Skeletal muscle tissue (tissue), 3 donors: ENCODE measurements at regions not wholly inside any gene's neighbourhood (a gene's known extent, or its start where the extent isn't known, plus 50 kb on each side); places are given as distances from the start of the nearest gene placed in this dataset.

ENCODE experiments used
- H3K27ac ChIP-seq: one replicate; pipeline ENCODE4 v1.7.0; 2013; ENCODE audit warnings: mild to moderate bottlenecking, low read depth, low read length, inconsistent platforms
- H3K27me3 ChIP-seq, 3 donors: one replicate each; pipeline ENCODE4 v1.7.0; 2013; ENCODE audit warnings: low read length in 3 of 3; ENCODE audit not compliant: control insufficient read depth in 3 of 3, insufficient read depth in 3 of 3
- H3K36me3 ChIP-seq, 3 donors: one replicate each; pipeline ENCODE4 v1.7.0; 2013; ENCODE audit warnings: low read length in 3 of 3; ENCODE audit not compliant: control insufficient read depth in 3 of 3, insufficient read depth in 3 of 3
- H3K4me1 ChIP-seq, 3 donors: one replicate each; pipeline ENCODE4 v1.7.0; 2013; ENCODE audit warnings: low read length in 3 of 3, mild to moderate bottlenecking in 3 of 3; ENCODE audit not compliant: control insufficient read depth in 3 of 3, insufficient read depth in 3 of 3
- H3K4me3 ChIP-seq, 3 donors: one replicate each; pipeline ENCODE4 v1.7.0; 2013; ENCODE audit warnings: low read length in 3 of 3
- H3K9ac ChIP-seq, 3 donors: one replicate each; pipeline ENCODE4 v1.7.0; 2013; ENCODE audit warnings: low read length in 3 of 3, mild to moderate bottlenecking in 3 of 3, moderate library complexity in 2 of 3, low read depth in 1 of 3
- H3K9me3 ChIP-seq, 3 donors: one replicate each; pipeline ENCODE4 v1.7.0; 2013; ENCODE audit warnings: low read length in 3 of 3; ENCODE audit not compliant: control insufficient read depth in 3 of 3
- donor health status: Osteomylitis.

GRCh38 chr16:52035436-52035835 lies 511.5 kb downstream of the TOX3 start:
- Histone ChIP-seq H3K27ac (no peak overlapping the region), H3K4me1 (no peaks in the 10 kb centered on the region), H3K36me3 (no peaks in the 10 kb centered on the region), H3K27me3 (no peaks in the 10 kb centered on the region), H3K9me3 (peaks cover 0 to 2% (median 0%) of the 10 kb centered on the region in 3 donors), H3K4me3 (no peak overlapping the region), H3K9ac (no peak overlapping the region)

GRCh38 chr16:52034830-52035229 lies 512.1 kb downstream of the TOX3 start:
- H3K9me3 ChIP-seq: peaks cover 0 to 2% (median 0%) of the 10 kb centered on the region in 3 donors
- no peaks in the 10 kb centered on the region for H3K27me3 ChIP-seq
- no peak overlapping the region for H3K27ac ChIP-seq
- H3K4me3 ChIP-seq: no peak overlapping the region
- H3K36me3 ChIP-seq: no peaks in the 10 kb centered on the region
- H3K4me1 ChIP-seq: no peaks in the 10 kb centered on the region
- H3K9ac ChIP-seq: no peak overlapping the region

- Histone ChIP-seq H3K4me1 (no peaks in the 10 kb centered on the region), H3K27me3 (no peaks in the 10 kb centered on the region), H3K36me3 (no peaks in the 10 kb centered on the region), H3K9ac (no peak overlapping the region), H3K27ac (no peak overlapping the region), H3K9me3 (peaks cover 0 to 2% (median 0%) of the 10 kb centered on the region in 3 donors), H3K4me3 (no peak overlapping the region)
These were observed 513.0 kb downstream of the TOX3 start for GRCh38 chr16:52033992-52034391.

- no peak overlapping the region for H3K27ac ChIP-seq
These were observed 524.0 kb downstream of the TOX3 start for GRCh38 chr16:52022980-52023379.

GRCh38 chr16:52022177-52022576 lies 524.8 kb downstream of the TOX3 start:
- Histone ChIP-seq H3K27ac (no peak overlapping the region), H3K9ac (no peak overlapping the region), H3K4me1 (no peaks in the 10 kb centered on the region), H3K27me3 (no peaks in the 10 kb centered on the region), H3K36me3 (no peaks in the 10 kb centered on the region), H3K9me3 (no peaks in the 10 kb centered on the region), H3K4me3 (no peak overlapping the region)

More at GRCh38 chr16:52022980-52023379, 524.0 kb downstream of the TOX3 start:
- H3K9me3 ChIP-seq: no peaks in the 10 kb centered on the region
- no peaks in the 10 kb centered on the region for H3K27me3 ChIP-seq
- no peak overlapping the region for H3K4me3 ChIP-seq
- H3K36me3 ChIP-seq: no peaks in the 10 kb centered on the region
- no peaks in the 10 kb centered on the region for H3K4me1 ChIP-seq
- no peak overlapping the region for H3K9ac ChIP-seq

GRCh38 chr16:52016387-52016786 lies 530.6 kb downstream of the TOX3 start:
- Histone ChIP-seq H3K9ac (no peak overlapping the region), H3K27me3 (no peaks in the 10 kb centered on the region), H3K4me1 (no peaks in the 10 kb centered on the region), H3K36me3 (no peaks in the 10 kb centered on the region), H3K9me3 (no peaks in the 10 kb centered on the region), H3K4me3 (no peak overlapping the region), H3K27ac (no peak overlapping the region)

- Histone ChIP-seq H3K27me3 (no peaks in the 10 kb centered on the region), H3K9me3 (no peaks in the 10 kb centered on the region), H3K4me1 (no peaks in the 10 kb centered on the region), H3K27ac (no peak overlapping the region), H3K4me3 (no peak overlapping the region), H3K9ac (no peak overlapping the region), H3K36me3 (no peaks in the 10 kb centered on the region)
These were observed 541.4 kb downstream of the TOX3 start for GRCh38 chr16:52005551-52005950.

- no peak overlapping the region for H3K4me3 ChIP-seq
- no peaks in the 10 kb centered on the region for H3K9me3 ChIP-seq
- no peaks in the 10 kb centered on the region for H3K4me1 ChIP-seq
- H3K27ac ChIP-seq: no peak overlapping the region
- H3K27me3 ChIP-seq: no peaks in the 10 kb centered on the region
- H3K36me3 ChIP-seq: no peaks in the 10 kb centered on the region
- no peak overlapping the region for H3K9ac ChIP-seq
These were observed 542.6 kb downstream of the TOX3 start for GRCh38 chr16:52004343-52004742.

GRCh38 chr16:52002026-52002425 lies 544.9 kb downstream of the TOX3 start:
- no peak overlapping the region for H3K27ac ChIP-seq
- no peaks in the 10 kb centered on the region for H3K4me1 ChIP-seq
- no peak overlapping the region for H3K4me3 ChIP-seq
- H3K36me3 ChIP-seq: no peaks in the 10 kb centered on the region
- no peak overlapping the region for H3K9ac ChIP-seq
- no peaks in the 10 kb centered on the region for H3K27me3 ChIP-seq
- no peaks in the 10 kb centered on the region for H3K9me3 ChIP-seq

- Histone ChIP-seq H3K4me1 (no peaks in the 10 kb centered on the region), H3K9me3 (no peaks in the 10 kb centered on the region), H3K27ac (no peak overlapping the region), H3K27me3 (no peaks in the 10 kb centered on the region), H3K9ac (no peak overlapping the region), H3K36me3 (no peaks in the 10 kb centered on the region), H3K4me3 (no peak overlapping the region)
These were observed 550.4 kb downstream of the TOX3 start for GRCh38 chr16:51996516-51996915.

GRCh38 chr16:51994597-51994996 lies 552.3 kb downstream of the TOX3 start:
- H3K36me3 ChIP-seq: no peaks in the 10 kb centered on the region
- H3K27me3 ChIP-seq: no peaks in the 10 kb centered on the region
- H3K9me3 ChIP-seq: peaks cover 0 to 3% (median 0%) of the 10 kb centered on the region in 3 donors
- H3K4me3 ChIP-seq: no peak overlapping the region
- no peak overlapping the region for H3K27ac ChIP-seq
- no peak overlapping the region for H3K9ac ChIP-seq
- no peaks in the 10 kb centered on the region for H3K4me1 ChIP-seq
